HTR-8/SVneo (cell line): ENCODE measurements at regions not wholly inside any gene's neighbourhood (a gene's known extent, or its start where the extent isn't known, plus 50 kb on each side); places are given as distances from the start of the nearest gene placed in this dataset.

Experiments used
- DNase-seq: peaks from one replicate; pipeline ENCODE4 v3.0.0; 2011; ENCODE audit warnings: low spot score, mixed read lengths; ENCODE audit not compliant: insufficient read length
- FAIRE-seq: peaks from 2 replicates; lab custom pipeline; 2011; peaks lifted over from hg19 to GRCh38; lab: Jason Lieb, UNC

DNA sequence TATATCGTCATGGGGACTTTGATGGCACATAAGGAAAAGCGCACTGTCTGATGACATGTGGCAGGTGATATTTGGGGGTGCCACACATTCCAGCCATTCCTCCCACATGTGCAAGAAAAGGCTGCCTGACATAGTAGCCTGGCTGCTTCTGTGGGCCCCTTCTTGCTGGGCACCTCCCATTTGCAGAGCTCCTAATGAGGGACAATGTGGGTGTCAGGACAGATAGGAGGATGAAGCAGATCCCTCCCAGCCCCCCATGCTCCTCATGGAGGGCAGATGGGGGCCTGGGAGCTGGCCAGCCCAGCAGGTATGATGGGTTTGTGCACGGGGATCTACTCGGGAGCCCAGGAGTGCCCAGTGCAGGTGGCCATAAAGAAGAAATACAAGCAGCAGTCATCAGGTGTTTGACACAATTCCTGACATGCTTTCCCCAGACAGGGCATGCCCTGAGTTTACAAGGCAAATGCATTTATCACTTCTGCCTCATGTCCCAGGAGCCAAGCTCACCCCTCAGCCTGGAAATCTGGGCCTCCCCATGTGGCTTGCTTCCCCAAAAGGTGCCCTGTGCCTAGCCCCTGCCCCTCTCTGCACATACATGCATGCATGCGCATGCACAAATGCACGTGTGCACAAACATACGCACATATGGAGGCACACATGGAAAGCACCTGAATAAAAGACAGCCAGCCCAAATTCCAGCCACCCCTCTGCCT, 260.6 kb upstream of the RPL38 start:
- DNase-seq (no peak), FAIRE-seq (no peak)

DNA sequence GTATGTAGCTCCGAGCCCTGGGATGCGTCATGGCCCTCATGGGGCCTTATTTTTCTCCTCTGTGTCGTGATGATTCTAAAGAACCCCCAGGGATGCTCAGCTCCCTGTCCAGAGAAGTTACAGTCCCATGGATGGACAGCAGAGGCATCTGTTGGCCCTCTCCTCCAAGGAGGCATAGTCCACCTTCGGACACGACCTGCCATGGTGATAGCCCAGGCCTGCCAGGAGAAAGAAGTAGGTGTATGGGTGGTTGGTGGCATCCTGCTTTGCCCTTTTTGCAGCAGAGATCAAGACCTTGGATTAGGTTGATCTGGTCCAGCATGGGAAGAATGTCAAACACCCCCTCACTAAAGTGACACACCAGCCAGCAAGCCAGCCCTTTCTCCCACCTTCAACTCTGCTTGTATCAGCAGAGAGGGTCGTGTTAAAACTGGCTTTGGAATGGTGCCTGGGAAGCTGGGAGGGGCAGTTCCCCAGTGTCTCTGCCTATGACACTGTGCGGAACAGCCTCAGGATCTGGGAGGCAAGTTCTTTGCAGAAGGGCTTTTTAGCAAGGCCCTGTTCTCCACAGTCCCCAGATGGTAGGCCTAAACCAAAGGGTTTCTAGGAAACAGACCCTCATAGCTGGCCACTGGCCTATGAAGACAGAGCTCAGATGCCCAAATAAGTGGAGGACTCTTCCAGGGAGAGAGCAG, 259.9 kb upstream of the RPL38 start:
- DNase-seq (no peak), FAIRE-seq (no peak)

DNA sequence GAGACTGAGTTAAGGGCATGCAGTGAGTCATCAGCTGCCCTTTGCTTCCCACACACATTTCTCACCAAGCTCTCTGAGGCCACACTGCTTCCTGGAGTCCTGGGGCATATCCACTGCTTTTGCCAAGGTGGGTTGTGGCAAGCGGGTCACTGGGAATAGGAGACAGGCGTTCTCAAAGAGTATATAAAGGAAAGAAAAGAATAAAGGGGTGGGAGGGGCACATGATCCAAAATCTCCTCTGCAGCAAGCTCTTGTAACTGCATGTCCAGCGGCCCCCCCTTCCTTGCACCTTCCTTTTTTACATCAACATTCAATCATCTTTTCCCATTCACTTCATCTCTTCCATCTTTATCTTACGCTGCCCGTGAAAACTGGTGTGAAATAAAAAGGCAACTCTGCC, 259.1 kb upstream of the RPL38 start:
- DNase-seq: no peak
- no peak for FAIRE-seq

DNA sequence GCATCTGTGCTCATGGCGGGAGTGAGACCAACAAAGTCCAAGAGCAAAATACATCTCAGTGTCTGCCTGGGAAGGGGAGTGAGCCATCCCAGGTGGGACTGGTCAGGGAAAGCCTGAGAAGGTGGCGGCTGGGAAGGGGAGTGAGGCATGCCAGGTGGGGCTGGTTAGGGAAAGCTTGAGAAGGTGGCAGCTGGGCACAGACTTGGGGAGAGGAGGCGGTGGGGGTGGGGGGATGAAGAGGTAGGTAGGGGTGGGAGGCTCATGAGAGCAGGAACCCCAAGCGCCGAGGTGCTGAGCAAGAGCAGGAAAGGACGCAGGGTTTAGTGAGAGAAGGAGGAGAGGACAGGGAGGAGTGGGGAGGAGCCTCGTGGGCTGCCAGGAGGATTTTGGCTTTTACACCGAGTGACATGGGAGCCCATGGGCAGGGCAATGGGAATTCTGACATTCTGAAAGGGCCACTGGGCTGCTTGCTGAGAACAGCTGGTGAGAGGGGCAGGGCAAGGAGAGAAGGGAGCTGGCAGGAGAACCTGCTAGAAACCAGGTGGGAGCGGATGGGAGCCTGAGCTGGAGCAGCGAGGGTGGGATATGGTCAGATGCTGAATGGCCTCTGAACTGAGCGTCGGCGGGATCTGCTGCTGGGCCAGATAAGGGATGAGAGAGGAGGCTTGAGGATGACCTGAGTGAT, 256.1 kb upstream of the RPL38 start:
- FAIRE-seq (no peak), DNase-seq (no peak)

DNA sequence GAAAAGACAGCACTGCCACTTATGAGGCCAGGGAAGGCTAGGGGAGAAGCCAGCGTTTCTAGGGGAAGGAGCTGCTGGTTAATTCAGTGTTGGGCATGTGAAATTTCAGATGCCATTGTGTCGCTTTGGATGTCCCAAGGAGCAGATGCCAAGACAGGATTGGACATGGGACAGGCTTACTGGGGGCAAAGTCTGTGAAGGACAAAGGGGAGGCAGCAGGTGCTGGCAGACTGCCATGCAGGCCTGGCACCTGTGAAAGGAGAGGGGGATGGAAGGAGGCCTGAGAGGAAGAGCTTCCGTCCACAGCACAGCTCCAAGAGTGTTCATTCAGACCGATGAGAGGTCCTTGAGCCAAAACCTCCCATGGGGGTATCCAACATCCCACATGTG, 255.5 kb upstream of the RPL38 start:
- DNase-seq (no peak), FAIRE-seq (no peak)

DNA sequence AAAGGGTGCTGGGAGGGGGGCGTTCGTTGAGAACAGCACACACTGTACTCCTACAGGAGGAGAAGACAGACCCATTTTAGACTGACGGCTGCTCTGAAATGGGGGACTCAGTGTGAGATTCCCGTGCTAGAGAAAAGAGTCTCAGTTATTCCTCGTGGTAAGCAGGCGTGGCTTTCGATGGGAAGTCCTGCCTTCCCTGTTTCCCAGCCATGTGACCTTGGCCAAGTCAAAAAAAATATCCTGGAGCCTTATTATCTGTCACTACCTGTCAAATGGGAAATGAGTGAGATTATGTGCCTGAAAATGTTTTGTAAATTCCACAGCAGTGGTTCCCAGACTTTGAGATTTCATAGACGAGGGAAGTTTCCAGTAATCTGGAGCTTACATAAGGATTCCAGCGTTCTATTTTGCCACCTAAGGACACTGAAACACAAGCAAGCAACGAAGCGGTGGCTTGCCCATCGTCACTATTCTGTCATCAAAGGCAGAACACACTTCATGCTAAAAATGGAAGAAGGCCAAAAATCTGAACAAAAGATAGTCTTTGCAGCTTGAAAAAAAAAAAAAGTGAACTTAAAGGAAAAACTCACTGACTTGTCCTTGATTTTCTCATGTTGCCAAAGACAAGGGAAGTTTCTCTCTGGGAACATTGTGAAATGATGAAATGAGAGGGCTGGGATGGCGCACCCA, 253.4 kb upstream of the RPL38 start:
- DNase-seq (no peak), FAIRE-seq (no peak)

DNA sequence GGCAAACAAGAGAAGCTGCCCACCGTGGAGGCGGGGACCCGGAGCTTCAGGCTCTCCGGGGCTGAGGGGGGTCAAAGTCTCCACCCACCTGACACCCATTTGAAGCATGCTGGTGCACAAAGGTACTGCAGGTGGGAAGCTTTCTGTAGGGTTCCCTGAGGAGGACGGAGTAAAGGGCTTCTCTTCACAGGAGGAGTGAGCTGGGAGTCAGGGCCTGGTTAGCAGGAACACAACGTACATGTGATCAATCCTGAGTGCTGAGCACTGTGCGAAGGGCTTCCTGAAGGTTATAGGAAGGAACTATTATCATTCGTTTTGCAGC, 252.9 kb upstream of the RPL38 start:
- FAIRE-seq (no peak), DNase-seq (no peak)

DNA sequence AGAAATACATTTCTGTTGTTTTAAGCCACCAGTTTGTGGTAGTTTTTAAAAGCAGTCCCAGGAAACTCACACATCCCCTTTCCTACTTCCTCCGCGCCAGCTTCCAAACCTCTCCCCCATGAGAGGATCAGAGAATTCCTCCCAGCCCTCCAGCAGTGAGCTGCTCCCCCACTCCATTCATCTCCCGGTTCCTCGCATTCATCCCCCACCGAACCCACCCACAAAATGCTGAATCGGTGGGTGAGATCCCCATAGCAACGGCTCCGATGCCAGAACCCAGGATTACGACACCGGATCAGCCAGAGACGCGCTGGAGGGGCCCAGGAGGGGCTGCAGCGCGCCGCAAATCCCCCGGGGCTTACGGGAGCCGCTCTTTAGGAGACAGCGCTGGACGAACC, 251.4 kb upstream of the RPL38 start:
- DNase-seq: no peak
- no peak for FAIRE-seq

DNA sequence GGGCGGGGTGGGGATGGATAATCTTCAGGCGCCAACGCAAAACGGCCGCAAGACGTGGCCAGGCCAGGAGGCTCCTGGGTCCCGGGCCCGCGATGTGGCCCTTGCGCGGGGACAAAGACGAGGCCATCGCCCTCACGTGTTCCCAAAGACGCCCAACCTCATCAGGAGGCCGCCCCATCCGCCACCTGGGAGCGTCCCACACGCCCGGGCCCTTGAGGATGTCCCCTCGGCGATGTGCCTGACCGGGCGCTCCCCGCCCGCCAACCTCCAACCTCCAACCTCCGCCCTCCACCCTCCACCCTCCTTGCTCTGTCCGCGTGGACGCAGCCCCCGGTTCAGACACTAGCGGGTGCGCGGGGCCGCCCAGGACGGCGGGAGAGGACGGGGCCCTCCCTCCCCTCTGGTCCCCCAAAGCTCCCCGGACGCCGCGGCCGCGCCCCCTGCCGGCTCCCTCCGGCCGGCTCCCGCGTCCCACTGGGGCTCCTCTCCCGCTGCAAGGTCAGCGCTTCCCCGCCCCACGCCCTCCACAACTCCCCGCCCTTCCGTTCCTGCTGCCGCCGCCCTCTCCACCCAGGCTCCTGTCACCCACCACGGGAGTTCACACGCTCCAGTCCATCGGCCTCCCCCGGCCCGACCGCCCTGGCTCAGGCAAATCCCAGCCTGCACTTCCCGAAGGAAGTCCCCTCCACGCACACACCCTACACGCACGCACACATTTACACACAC, 250.8 kb upstream of the RPL38 start:
- FAIRE-seq (no peak), DNase-seq (no peak)

DNA sequence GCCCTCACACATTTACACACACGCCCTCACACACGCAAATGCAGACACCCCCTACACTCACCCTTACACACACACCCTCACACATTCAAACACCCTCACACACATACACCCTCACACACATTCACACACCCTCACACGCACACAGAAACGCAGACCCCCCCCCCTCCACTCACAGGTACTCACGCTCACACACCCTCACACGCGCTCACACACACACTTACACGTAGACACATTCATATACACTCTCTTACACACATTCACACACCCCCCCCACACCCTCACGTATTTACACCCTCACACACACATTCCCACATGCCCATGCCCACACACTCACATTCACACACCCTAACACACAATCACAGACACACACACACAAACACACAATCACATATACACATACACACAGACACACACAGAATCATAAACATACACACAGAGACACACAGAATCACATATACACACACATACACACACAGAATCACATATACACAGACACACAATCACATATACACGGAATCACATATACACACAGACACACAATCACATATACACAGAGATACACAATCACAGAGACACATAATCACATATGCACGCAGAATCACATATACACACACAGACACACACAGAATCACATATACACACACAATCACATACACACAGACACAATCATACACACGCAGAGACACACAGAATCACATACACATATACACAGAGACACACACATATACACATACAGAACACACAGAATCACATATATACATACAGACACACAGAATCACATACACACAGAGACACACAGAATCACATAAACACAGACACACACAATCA, 250.1 kb upstream of the RPL38 start:
- peak; percentile 94 for FAIRE-seq
- DNase-seq: no peak

DNA sequence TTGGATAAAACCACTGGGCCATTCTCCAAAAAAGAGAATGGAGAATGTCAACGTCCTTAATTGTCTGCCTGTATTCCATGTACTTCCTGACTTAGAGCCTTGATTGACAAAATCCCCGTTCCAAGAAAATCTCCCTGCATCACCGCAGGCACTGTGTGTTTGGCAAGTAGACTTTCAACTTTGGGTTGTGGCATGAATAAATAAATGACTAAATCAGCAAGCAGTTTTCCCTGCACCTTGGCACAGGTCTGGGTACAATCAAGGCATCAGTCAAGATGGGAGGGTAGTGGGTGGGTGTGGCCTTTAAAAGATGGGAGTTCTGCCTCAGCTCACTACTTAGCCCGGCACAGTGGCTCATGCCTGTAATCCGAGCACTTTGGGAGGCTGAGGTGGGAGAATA, 248.5 kb upstream of the RPL38 start:
- no peak for FAIRE-seq
- no peak for DNase-seq

DNA sequence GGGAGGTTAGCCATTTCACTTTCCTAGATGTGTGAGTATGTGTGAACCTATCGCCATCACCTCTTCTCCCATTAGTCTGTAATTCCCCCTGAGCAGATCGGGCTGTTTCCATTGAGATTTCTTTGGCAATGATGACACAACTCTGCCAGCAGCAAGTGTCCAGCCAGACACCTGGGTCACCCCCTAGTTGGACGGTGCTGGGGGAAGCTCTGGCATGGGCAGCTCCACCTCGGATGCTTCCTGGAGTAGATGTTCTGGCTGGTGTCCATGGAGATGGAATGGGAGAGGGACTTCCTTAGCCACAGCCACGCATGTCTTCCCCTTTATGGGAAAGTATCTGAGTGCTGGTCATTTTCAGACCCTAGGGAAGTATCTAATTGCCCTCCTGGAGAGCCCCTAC, 247.9 kb upstream of the RPL38 start:
- no peak for FAIRE-seq
- no peak for DNase-seq

DNA sequence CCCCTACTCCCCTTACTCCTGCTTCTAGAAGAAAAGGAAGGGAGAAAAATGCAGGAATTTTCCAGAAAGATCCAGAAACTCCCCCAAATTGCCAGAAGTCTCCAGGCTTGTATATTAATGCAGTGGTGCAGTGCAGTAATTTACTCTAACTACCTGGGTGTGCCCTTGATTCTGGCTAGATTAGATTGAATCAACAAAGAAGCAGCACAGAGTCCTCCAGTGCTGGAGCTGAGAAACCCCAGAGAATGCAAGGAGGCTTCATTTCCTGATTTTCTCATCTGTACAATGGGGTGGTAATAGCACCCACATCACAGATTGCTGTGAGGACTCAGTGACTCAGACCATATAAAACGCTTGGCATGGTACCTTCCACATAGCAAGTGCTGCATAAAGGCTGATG, 247.3 kb upstream of the RPL38 start:
- no peak for DNase-seq
- FAIRE-seq: no peak

DNA sequence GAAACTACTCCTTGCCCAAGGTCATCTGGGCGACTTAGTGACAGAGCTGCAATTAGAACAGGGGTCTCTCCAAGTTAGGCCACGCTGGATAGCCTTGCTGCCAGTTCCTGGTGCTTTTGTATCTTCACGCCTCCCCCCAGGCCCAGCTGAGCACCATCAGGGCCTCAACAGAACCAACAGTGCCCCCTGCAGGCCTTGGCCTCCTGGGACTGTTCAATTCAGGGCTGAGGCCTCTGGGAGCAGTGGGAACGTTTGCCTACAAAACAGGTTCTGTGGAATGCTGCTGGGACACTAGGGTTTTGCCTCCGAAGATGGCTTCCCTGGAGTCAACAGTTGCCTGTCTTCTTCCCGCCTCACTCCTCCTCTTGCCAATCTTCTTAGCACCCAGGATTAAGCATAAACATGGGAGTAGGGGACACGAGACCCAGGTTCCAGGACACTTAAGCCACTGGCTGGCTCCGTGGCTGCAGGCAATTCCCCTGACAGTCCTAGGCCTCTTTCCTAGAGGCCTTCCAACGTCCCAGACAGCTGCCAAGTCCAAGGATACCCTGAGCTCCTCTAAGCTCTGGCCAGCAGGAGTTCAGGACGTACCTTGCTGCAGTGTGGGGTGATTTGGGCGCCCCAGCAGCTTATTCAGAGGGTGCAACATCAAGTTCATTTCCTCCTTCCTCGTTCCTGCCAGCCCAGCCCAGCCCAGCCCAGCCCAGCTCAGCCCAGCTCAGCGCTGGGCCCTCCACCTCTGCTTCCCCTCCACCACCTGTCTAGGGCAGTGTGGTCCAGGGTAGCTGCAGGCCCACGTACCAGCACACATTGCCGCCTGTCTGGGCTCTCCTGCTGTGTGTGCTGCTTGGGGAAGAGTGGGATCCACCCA, 246.6 kb upstream of the RPL38 start:
- FAIRE-seq: no peak
- DNase-seq: peak; percentile 39

DNA sequence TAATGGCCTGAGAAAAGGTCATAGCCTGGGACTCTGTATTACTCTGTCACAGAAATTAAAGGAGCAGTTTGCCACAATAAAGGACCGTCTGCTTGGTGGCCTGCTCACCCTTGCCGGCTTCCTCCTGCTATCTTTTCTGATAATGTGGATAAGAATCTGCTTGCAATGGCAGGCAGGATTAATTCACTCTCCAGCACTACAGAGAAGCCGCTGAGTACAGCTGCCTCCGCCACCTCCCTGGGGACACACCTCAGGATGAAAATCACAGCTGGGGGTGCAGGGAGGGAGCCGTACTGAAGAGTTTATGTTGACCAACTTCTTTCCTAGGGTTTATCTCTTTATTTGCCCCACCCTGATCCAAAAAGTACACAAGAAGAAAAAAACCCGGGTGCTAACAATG, 245.9 kb upstream of the RPL38 start:
- DNase-seq (no peak), FAIRE-seq (no peak)

DNA sequence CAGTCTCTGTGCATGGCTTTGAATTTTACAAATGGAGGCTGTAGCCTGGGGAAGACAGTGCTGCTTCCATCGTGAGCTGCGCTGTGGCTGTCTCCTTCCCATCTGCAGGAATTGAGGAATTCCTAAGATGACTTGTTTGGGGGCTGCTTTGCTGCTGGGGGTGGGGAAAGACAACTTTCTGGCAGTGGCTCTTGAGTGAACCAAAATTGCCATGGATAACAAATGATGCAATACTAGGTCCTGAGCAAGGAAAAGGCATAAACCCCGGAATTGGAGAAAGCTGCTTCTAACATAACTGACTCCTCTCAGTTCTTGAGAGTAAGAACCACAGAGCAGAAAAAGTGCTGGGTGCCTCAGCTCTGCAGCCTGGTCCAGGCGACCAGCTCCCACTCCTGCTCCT, 245.0 kb upstream of the RPL38 start:
- FAIRE-seq (no peak), DNase-seq (no peak)

DNA sequence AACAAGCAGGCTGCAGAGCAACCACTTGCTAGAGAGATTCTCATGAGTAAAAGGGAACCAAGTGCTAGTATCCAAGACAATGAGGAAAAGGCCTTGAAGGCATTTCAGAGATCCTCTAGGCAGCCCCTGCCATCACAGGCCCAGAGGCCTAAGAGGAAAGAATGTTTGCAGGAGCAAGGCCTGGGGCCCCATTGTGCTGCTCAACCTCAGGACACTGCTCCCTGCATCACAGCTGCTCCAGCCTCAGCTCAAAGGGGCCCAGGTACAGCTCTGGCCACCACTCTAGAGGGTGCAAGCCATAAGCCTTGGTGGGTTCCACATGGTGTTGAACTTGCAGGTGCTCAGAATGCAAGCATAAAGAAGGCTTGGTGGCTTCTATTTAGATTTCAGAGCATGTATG, 243.0 kb upstream of the RPL38 start:
- FAIRE-seq: no peak
- DNase-seq: no peak

DNA sequence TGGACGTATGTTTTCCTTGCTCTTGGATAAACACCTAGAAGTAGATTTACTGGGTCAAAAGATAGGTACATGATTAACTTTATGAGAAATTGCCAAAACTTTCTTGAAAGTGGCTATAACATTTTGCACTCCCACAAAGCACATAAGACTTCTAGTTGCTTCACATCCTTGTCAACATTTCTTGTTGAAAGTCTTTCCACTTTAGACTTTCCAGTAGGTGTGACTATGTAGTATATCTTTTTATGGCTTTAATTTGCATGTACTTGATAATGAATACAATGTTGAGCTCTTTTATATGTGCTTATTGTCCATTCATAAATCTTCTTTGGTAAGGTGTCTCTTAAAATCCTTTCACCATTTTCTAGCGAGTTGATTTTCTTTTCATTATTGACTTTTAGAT, 241.2 kb upstream of the RPL38 start:
- FAIRE-seq: no peak
- DNase-seq: no peak

DNA sequence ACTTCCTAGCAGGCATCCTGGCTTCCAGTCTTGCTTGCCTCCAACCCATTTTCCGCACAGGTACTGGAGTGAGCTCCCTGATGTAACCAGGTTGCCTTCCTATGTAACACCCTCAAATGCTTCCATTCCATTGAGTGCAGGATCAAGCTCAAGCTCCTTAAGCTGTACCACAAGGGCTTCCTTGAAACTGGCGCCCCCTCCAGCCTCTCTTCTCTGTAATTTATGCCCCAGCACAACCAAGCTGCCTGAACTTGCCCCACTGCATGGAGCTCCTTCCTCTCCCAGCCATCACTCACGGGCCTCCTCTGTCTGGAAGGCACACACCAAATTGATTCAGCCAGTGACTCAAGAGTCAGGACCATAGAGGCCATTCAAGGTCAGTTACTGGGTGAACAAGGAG, 234.8 kb upstream of the RPL38 start:
- FAIRE-seq: no peak

More for the DNA sequence above, 234.8 kb upstream of the RPL38 start:
- DNase-seq: no peak
